OCI-LY7 (cell line): ENCODE measurements at regions not wholly inside any gene's neighbourhood (a gene's known extent, or its start where the extent isn't known, plus 50 kb on each side); places are given as distances from the start of the nearest gene placed in this dataset.

Experiments
- BruUV-seq: library from RNA; stranded (reverse); fragments of 400-500 nt; replicated peaks from 2 replicates; lab custom pipeline; 2021; lab: Mats Ljungman, UMichigan
- CTCF ChIA-PET: fragments of 300-600 bp; sonication (Branson Sonifier 250); formaldehyde crosslinking; loops from one replicate; lab custom pipeline; 2022; ENCODE audit warnings: antibody characterized with exemption; ENCODE audit not compliant: unreplicated experiment; lab: Charles Lee
- POLR2A ChIA-PET: fragments of 300-600 bp; sonication (Branson Sonifier 250); formaldehyde crosslinking; loops from one replicate; lab custom pipeline; 2022; ENCODE audit warnings: antibody characterized with exemption; lab: Charles Lee
- DNase-seq: peaks from one replicate; pipeline ENCODE4 v3.0.0-alpha.2; 2015; ENCODE audit warnings: low spot score
- H2AFZ ChIP-seq: fragments of 200-600 bp; sonication (generic), shearing (Covaris generic); 2 replicates; pipeline ENCODE4 v1.6.1; 2014; ENCODE audit warnings: mild to moderate bottlenecking, antibody characterized with exemption, low read length, moderate library complexity
- H3K27ac ChIP-seq: fragments of 200-600 bp; sonication (generic); 2 replicates; pipeline ENCODE4 v1.5.1; 2014; ENCODE audit warnings: mixed run types, low read depth, mild to moderate bottlenecking, moderate library complexity, low read length, inconsistent platforms; ENCODE audit not compliant: poor library complexity, severe bottlenecking
- H3K36me3 ChIP-seq: fragments of 200-600 bp; sonication (generic); 2 replicates; pipeline ENCODE4 v1.6.1; 2014; ENCODE audit warnings: mild to moderate bottlenecking, antibody characterized with exemption, low read length, moderate library complexity, mixed read lengths; ENCODE audit not compliant: insufficient read depth
- H3K4me1 ChIP-seq: fragments of 200-600 bp; sonication (generic); 2 replicates; pipeline ENCODE4 v1.5.1; 2014; ENCODE audit warnings: mild to moderate bottlenecking, low read length; ENCODE audit not compliant: insufficient read depth, poor library complexity, severe bottlenecking
- H3K4me2 ChIP-seq: fragments of 200-600 bp; sonication (generic); 2 replicates; pipeline ENCODE4 v1.6.1; 2014; ENCODE audit warnings: mild to moderate bottlenecking, low read length
- H3K4me3 ChIP-seq: fragments of 200-600 bp; sonication (generic); 2 replicates; pipeline ENCODE4 v1.5.1; 2014; ENCODE audit warnings: mild to moderate bottlenecking, low read depth, low read length; ENCODE audit not compliant: poor library complexity, severe bottlenecking
- H3K79me2 ChIP-seq: fragments of 200-600 bp; sonication (generic); 2 replicates; pipeline ENCODE4 v1.6.1; 2016; ENCODE audit warnings: low read depth, mild to moderate bottlenecking, low read length, moderate library complexity, mixed read lengths; ENCODE audit not compliant: insufficient read depth
- H3K9me2 ChIP-seq: fragments of 200-600 bp; sonication (generic); 2 replicates; pipeline ENCODE4 v1.6.1; 2016; ENCODE audit warnings: mild to moderate bottlenecking, low read length, mixed read lengths; ENCODE audit not compliant: insufficient read depth
- H3K9me3 ChIP-seq: fragments of 200-600 bp; sonication (generic); 2 replicates; pipeline ENCODE4 v1.6.1; 2014; ENCODE audit warnings: mild to moderate bottlenecking, mixed run types, low read length, mixed read lengths
- H4K20me1 ChIP-seq: fragments of 200-600 bp; sonication (generic); 2 replicates; pipeline ENCODE4 v1.6.1; 2014; ENCODE audit warnings: mild to moderate bottlenecking, antibody characterized with exemption, low read length, moderate library complexity, mixed read lengths; ENCODE audit not compliant: insufficient read depth
- CTCF ChIP-seq: fragments of 200-600 bp; sonication (generic); conservative IDR thresholded peaks from 2 replicates; pipeline ENCODE4 v1.5.1; 2014; ENCODE audit warnings: mild to moderate bottlenecking, antibody characterized with exemption, low read length, moderate library complexity, mixed read lengths
- EZH2phosphoT487 ChIP-seq: fragments of 200-600 bp; sonication (generic); IDR thresholded peaks from 2 replicates; pipeline ENCODE4 v1.6.1; 2018; ENCODE audit warnings: low read depth, borderline replicate concordance, mild to moderate bottlenecking, mixed run types, antibody characterized with exemption, low read length, moderate library complexity, mixed read lengths
- intact Hi-C: fragments of 100-400 bp; cut with micrococcal nuclease; formaldehyde crosslinking; loops from one replicate; pipeline ENCODE4 v1.10.0; 2022; ENCODE audit not compliant: unreplicated experiment

DNA sequence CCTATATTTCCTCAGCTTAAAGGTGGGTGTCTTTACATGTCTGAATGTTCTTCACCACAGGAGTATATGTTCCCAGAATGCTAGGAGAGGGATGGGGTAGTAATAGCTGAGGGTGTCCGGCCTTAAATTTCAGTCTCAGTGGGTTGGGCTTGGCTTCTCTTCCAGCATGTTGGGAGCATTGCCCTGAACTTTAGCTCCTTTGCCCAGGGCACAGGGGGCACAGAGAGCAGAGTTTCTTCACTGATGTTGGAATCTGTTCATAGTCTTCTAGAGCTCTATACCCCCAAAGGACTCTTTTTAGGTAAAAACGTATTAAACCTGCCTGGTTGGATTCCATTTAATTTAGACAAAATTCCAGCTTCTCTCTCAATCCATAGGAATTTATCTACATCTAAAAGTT lies 154.4 kb upstream of the GCFC2 start:
- CTCF ChIA-PET = no interaction called here

GRCh38 chr2:75862547-75862946 lies 151.8 kb upstream of the GCFC2 start:
- Histone ChIP-seq H3K9me3 (no peaks in the 10 kb centered on the region), H4K20me1 (no peaks in the 10 kb centered on the region), H3K9me2 (no peaks in the 10 kb centered on the region), H3K36me3 (no peaks in the 10 kb centered on the region), H3K4me2 (no peak overlapping the region), H3K79me2 (no peaks in the 10 kb centered on the region), H3K4me1 (no peaks in the 10 kb centered on the region), H3K27ac (no peak overlapping the region), H2AFZ (no peak overlapping the region), H3K4me3 (no peak overlapping the region)
- intact Hi-C loops = no loop called here
- ChIA-PET CTCF (no interaction called here), POLR2A (no interaction called here)
- TF ChIP-seq CTCF (no peak), EZH2phosphoT487 (no peak)
- BruUV-seq = no TSS peak
- DNase-seq = no peak

More for the DNA sequence above, 154.4 kb upstream of the GCFC2 start:
- no peak for DNase-seq
- no peak overlapping the region for H3K27ac ChIP-seq
- H3K9me3 ChIP-seq = no peaks in the 10 kb centered on the region
- H3K9me2 ChIP-seq = no peaks in the 10 kb centered on the region
- no peak overlapping the region for H3K4me3 ChIP-seq
- no peaks in the 10 kb centered on the region for H3K36me3 ChIP-seq
- no peaks in the 10 kb centered on the region for H3K4me1 ChIP-seq
- no peaks in the 10 kb centered on the region for H4K20me1 ChIP-seq
- TF ChIP-seq EZH2phosphoT487 = no peak
- no peak for TF ChIP-seq CTCF
- no peak overlapping the region for H3K4me2 ChIP-seq
- BruUV-seq = no TSS peak
- intact Hi-C loops = no loop called here
- POLR2A ChIA-PET = interaction anchor here (0.7 to 0.9 kb wide), 2 partner anchors 11 to 12 kb away, joined by 3 to 6 read pairs; no protein-coding TSS in a partner anchor
- no peaks in the 10 kb centered on the region for H3K79me2 ChIP-seq
- H2AFZ ChIP-seq = no peak overlapping the region

DNA sequence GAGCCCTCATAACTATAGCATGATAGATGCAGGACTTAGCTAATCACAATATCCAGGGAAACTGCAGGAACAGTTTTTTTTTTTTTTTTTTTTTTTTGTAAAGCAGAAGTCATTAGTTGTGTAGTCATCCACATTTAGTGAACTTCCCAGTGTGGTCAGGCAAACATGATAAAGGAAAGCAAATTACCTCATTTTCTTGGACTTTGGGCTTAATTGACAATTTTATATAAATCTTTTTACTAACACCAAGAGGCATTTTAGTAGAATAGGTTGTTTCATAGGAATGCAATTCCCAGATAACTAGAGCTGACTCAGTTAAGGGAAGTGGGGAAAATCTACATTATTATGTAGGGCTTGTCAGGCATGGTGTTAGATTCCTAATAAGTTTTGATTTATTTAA lies 142.7 kb upstream of the GCFC2 start:
- ChIA-PET CTCF (no interaction called here), POLR2A (interaction anchor here (1.0 kb wide), 1 partner anchor 12 kb away, joined by 6 read pairs; no protein-coding TSS in a partner anchor)
- Histone ChIP-seq H3K9me3 (no peaks in the 10 kb centered on the region), H3K79me2 (no peaks in the 10 kb centered on the region), H3K9me2 (no peaks in the 10 kb centered on the region), H3K4me1 (no peaks in the 10 kb centered on the region), H3K4me3 (no peak overlapping the region), H2AFZ (no peak overlapping the region), H3K27ac (no peak overlapping the region), H4K20me1 (no peaks in the 10 kb centered on the region), H3K36me3 (no peaks in the 10 kb centered on the region), H3K4me2 (no peak overlapping the region)
- intact Hi-C loops = no loop called here
- DNase-seq = no peak
- no peak for TF ChIP-seq CTCF
- BruUV-seq = no TSS peak
